GM18502 (cell line): ENCODE measurements at regions not wholly inside any gene's neighbourhood (a gene's known extent, or its start where the extent isn't known, plus 50 kb on each side); places are given as distances from the start of the nearest gene placed in this dataset.
"Not testable (repeated sequence)": the region's sequence is repeated elsewhere in the genome, so short reads cannot be mapped to it uniquely, and the experiment has no call there.

Experiments
- ATAC-seq: cut with Tn5 transposase; IDR thresholded peaks from one replicate; pipeline ENCODE4 v1.9.1; 2021; ENCODE audit warnings: mild to moderate bottlenecking; ENCODE audit not compliant: unreplicated experiment, poor library complexity

- ATAC-seq: no peak
Observed at GRCh38 chr9:2424619-2425033, 197.0 kb upstream of the VLDLR start.

DNA sequence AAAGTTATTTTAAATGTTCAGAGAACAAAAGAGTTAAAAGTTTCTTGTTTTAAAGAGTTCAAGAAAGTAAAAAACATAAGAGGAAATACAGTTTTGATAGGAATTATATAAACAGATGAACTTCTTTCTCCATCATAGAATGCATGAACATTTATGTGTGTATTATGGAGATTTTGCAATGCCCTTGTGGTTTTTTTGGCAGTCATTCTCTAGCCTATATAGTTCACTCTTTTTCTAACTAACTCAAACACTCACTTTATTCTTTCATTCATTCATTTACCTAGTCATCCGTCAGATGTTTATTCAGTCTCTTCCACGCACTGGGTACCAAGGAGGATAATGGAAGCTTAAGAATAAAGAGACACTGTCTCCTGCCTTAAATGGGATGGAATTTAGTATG lies 195.9 kb upstream of the VLDLR start:
- no peak for ATAC-seq

DNA sequence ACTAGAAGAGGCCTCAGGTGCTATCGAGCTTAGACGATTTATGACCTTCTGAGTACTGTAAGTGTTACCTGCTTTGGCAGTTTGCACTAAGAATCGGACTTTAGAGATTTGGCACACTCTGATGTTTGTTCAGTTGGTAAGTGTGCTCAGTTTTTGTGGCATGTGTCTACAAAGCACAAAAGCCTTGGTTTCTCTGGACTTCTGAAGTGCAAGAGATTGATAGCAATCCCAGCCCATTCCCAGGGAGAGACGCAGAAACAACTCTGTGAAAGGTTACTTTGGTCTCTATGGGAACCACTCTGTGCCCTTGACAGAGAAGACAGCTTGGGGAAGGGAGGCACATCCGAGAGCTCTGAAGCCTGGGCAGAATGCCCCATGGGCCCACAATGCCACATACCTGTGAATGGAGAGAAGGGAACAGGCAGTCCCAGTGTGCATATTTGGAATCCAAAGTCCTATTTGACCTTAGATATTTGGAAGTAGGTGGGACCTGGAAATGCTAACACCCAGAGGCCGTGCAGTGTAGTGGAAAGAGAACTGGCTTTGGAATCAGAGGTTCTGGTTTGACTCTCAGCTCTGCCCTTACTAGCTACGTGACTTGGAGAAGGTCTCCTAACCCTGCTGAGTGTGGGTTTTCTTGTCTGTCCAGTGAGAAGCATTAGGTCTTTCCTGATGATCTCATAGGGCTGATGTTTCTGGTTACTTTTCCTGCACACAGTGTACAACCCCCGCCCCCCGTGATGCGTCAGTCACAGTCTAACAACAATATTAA lies 194.3 kb upstream of the VLDLR start:
- ATAC-seq: no peak

DNA sequence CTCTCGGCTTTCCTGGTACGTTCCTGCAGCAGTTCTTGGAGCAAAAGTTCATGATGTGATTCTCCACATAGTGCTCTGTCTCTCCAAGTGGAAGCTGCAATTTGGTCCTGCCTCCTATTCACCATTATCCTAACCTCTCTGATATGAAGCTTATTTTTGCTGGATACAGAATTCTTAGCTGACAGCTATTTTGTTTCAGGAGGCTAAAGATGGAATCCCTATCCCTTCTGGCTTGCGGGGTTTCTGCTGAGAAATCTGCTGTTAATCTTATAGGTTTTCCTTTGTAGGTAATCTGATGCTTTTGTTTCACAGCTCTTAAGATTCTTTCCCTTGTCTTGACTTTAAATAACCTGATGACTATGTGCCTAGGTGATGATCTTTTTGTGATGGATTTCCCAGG lies 181.6 kb upstream of the VLDLR start:
- no peak for ATAC-seq

DNA sequence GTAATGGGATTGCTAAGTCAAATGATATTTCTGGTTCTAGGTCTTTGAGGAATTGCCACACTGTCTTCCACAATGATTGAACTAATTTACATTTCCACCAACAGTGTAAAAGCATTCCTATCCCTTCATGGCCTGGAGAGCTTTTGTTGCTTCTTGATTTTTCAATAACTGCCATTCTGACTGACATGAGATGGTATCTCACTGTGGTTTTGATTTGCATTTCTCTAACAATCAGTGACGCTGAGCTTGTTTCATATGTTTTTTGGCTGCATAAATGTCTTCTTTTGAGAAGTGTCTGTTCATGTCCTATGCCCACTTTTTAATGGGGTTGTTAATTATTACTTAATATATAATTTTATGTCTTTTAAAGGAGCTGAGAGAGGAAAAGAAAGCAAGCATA lies 177.7 kb upstream of the VLDLR start:
- not testable (repeated sequence) for ATAC-seq

DNA sequence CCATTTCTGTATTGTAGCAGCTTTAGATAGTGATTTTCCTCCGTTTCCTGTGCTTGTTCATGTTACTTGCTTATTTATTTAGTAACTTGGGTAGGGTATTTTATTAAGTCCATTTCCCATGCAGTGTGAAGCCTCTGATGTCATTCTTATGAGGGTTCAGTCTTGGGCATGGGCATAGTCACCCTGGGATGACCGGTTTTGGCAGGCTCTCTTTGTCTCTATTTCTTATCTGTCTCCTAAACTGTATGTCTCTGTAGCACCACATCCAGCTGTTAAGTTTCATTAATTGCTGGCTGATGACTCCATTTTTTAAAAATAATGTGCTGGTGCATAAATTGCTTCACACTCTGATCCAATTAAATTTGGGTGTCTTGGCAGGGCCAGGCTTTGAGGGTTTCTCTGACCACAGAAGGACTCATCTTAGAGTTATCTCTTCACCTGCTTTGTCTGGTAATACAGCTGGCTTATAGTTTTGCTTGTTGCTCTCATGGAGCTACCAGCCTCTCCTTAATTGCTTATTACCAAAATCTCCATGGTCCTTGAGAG lies 173.3 kb upstream of the VLDLR start:
- ATAC-seq: no peak

- ATAC-seq: no peak
Observed at GRCh38 chr9:2453106-2453505, 168.5 kb upstream of the VLDLR start.

- ATAC-seq: no peak
Observed at GRCh38 chr9:2453701-2454100, 167.9 kb upstream of the VLDLR start.

- no peak for ATAC-seq
Observed at GRCh38 chr9:2459756-2460155, 161.8 kb upstream of the VLDLR start.

DNA sequence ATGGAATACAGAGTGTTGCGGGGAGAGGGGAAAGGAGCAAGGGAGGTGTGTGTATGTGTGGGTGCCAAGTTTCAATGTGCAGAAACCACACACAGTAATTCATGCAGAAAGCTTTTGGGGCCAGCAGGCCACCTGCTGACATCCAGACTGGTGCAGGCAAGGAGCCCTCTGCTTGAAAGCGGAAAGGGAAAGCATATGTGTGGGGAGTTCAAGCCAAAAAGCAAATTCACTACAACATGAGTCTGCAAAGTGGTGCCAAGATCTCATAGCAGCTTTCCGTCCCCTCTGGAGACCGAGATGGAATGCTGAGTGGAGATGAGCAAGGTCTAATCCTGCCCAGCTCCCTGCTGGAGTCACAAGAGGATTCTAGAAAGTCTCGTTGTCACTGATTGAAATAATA lies 159.7 kb upstream of the VLDLR start:
- no peak for ATAC-seq

DNA sequence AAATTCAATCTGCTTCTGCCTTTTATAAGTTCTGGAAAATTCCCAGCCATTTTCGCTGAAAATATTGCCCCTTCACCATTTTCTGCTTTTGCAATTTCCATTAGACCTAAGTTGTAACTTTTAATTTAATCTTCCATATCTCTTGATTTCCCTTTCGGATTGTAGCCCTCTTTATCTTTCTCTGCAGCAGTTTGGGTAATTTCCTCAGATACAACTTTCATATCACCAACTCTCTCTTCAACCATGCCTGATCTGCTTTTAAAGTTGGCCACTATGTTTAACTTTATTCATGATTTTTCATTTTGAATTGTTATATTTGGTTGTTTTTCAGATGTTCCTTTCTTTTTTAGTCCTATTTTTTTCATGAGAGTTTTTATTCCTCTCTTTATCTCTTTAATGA lies 157.0 kb upstream of the VLDLR start:
- ATAC-seq: no peak

DNA sequence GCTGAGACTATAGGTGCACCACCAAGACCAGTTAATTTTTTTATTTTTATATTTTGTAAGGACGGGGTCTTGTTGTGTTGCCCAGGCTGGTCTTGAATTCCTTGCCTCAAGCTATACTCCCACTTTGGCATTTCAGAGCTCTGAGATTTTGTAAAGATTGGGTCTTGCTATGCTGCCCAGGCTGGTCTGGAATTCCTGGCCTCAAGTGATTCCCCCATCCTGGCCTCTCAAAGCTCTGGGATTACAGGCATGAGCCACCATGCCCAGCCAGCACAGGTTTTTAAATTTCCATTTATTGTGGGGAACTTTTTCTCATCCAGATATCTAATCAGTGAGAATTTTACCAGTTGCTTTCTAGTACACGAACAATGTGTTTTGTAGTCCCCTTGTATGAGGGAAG lies 156.1 kb upstream of the VLDLR start:
- ATAC-seq: no peak

DNA sequence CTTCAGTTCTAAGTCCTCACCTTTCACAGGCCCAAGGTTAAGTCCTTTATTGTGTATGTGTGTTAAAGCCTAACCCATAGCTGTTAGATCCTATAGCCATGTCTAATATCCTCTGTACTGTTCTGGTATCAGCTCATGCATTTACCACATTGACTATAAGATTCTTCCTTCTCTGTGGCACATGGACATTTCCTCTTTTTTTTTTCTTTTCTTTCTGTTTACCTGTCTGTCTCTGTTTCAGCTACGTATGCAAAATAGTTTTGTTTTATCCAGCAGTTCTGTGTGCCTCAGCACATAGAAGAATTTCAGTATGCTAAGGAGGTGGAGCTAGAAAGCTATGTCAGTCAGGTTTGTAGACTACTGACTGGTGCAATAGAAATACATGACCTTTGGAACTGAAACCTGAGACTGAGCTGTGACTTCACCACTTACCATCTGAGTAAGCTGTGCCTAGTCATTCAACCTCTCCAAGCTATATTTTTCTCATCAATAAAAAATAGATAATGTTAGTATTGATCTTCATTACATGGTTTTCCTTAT lies 155.6 kb upstream of the VLDLR start:
- peak; percentile 99 for ATAC-seq

DNA sequence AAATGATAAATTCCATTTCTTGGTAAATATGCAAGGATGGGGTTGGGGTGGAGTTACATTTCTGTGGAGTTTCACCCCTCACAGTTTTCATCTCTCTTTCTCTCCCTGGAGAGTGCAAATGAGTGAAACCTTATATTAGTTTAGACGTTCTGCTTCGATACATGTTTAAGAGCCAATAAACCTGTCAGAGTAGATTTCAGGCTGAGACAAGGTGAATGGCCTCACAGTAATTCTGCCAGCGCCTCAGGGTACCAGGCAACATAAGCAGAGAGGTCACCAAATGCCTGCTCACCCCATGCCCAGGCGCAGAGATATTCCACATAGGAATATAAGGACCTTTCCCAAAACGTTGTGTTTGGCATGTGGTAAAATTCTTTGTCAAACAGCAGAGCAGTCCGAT lies 154.9 kb upstream of the VLDLR start:
- ATAC-seq: no peak

GRCh38 chr9:2469681-2470221 lies 151.8 kb upstream of the VLDLR start:
- no peak for ATAC-seq

GRCh38 chr9:2473681-2474080 lies 147.9 kb upstream of the VLDLR start:
- ATAC-seq: no peak

DNA sequence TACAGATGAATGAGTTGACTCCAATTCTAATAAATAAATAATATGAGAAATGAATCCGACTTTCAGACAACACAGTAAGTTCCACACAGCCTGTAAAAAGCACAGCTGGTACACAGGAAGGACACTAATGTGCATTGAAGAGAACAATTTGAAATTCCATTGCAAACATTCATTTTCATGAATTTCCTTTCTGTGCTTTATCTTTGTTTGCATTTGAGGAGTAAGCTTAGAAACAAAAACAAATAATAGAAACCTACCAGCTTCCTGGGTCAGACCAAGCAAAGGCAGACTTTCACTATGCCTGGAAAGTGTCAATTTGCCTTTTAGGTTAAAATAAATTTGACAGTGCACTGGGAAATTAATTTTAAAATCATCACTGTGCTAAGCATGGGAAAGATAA lies 143.8 kb upstream of the VLDLR start:
- no peak for ATAC-seq

GRCh38 chr9:2478421-2478820 lies 143.2 kb upstream of the VLDLR start:
- no peak for ATAC-seq

DNA sequence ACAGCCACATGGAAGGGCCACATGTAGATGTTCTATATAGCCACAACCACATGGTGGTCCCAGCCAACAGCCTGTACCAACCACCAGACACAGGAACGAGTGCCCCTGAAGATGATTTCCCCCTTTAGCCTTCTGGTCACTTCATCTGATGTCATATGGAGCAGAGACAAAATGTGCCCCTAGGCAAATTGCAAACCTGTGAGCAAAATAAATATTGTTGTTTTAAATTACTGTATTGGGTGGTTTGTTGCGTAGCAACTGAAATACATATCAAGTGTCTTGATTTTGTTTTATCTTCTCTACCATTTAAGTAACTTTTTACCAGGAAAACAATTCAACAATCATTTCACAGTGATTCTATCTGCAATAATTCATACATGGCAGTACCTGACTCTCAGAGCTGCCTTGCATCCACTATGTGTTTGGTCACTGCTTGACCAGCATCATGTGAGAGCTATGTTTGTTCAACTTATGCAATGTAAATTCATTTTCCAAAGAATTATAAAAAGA lies 142.5 kb upstream of the VLDLR start:
- ATAC-seq: no peak

- no peak for ATAC-seq
Observed at GRCh38 chr9:2480255-2480837, 141.2 kb upstream of the VLDLR start.

DNA sequence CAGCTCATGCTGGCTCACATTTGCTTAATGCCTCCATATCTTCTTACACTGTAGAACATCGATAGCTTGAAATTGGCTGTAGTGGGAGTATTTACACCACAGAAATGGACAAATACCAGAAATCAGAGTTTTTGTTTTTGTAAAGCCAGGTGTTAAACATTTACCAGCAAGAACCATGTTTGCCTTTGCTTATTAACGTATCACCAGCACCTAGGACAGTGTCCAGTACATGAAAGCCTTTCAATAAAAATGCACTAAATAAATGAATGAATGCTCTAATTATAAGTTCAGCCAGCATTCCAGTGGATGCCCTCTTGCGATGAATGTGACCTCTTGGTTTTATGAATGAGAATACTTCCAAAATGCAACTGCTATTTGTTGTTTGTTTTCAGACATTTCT lies 140.4 kb upstream of the VLDLR start:
- no peak for ATAC-seq
